ENCODE measurements at regions not wholly inside any gene's neighbourhood (a gene's known extent, or its start where the extent isn't known, plus 50 kb on each side); places are given as distances from the start of the nearest gene placed in this dataset.

- no peak for DNase-seq (ENCODE audit: low read depth)
Measured at GRCh38 chr2:163369111-163369510, 366.7 kb downstream of the FIGN start.

GRCh38 chr2:163368655-163369054 is 367.2 kb downstream of the FIGN start:
- DNase-seq (ENCODE audit: low read depth): no peak

- no peak for DNase-seq (ENCODE audit: low read depth)
Measured at GRCh38 chr2:163367825-163368582, 367.8 kb downstream of the FIGN start.

GRCh38 chr2:163364736-163365135 is 371.1 kb downstream of the FIGN start:
- no peak for DNase-seq (ENCODE audit: low read depth)

- no peak for DNase-seq (ENCODE audit: low read depth)
Measured at GRCh38 chr2:163353551-163353950, 382.3 kb downstream of the FIGN start.

GRCh38 chr2:163351966-163352365 is 383.8 kb downstream of the FIGN start:
- no peak for DNase-seq (ENCODE audit: low read depth)

GRCh38 chr2:163351143-163351542 is 384.7 kb downstream of the FIGN start:
- DNase-seq (ENCODE audit: low read depth): peak; percentile 15

GRCh38 chr2:163348857-163349380 is 386.9 kb downstream of the FIGN start:
- peak; percentile 92 for DNase-seq (ENCODE audit: low read depth)

GRCh38 chr2:163347982-163348856 is 387.6 kb downstream of the FIGN start:
- peak; percentile 92 for DNase-seq (ENCODE audit: low read depth)

- DNase-seq (ENCODE audit: low read depth): peak; percentile 86
Measured at GRCh38 chr2:163345795-163346573, 389.8 kb downstream of the FIGN start.

GRCh38 chr2:163343316-163343715 is 392.5 kb downstream of the FIGN start:
- DNase-seq (ENCODE audit: low read depth): no peak

- DNase-seq (ENCODE audit: low read depth): peak; percentile 41
Measured at GRCh38 chr2:163341426-163341825, 394.4 kb downstream of the FIGN start.

- no peak for DNase-seq (ENCODE audit: low read depth)
Measured at GRCh38 chr2:163338270-163338669, 397.5 kb downstream of the FIGN start.

GRCh38 chr2:163324677-163325076 is 411.1 kb downstream of the FIGN start:
- no peak for DNase-seq (ENCODE audit: low read depth)

GRCh38 chr2:163319006-163319405 is 416.8 kb downstream of the FIGN start:
- DNase-seq (ENCODE audit: low read depth): peak; percentile 19

- DNase-seq (ENCODE audit: low read depth): no peak
Measured at GRCh38 chr2:163314712-163315111, 421.1 kb downstream of the FIGN start.

GRCh38 chr2:163312713-163313112 is 423.1 kb downstream of the FIGN start:
- peak; percentile 3 for DNase-seq (ENCODE audit: low read depth)

- DNase-seq (ENCODE audit: low read depth): no peak
Measured at GRCh38 chr2:163306647-163307046, 429.2 kb downstream of the FIGN start.

- DNase-seq (ENCODE audit: low read depth): no peak
Measured at GRCh38 chr2:163302141-163302540, 433.7 kb downstream of the FIGN start.

GRCh38 chr2:163291790-163292189 is 444.0 kb downstream of the FIGN start:
- no peak for DNase-seq (ENCODE audit: low read depth)

GRCh38 chr2:163281717-163282116 is 443.1 kb upstream of the KCNH7 start:
- no peak for DNase-seq (ENCODE audit: low read depth)

Measured in LHCN-M2 (cell line).